H1 (cell line): ENCODE measurements at regions not wholly inside any gene's neighbourhood (a gene's known extent, or its start where the extent isn't known, plus 50 kb on each side); places are given as distances from the start of the nearest gene placed in this dataset.

Experiments used
- CTCF ChIA-PET: fragments of 300-600 bp; sonication (Branson Sonifier 250); formaldehyde crosslinking; loops from one replicate; lab custom pipeline; 2021; ENCODE audit not compliant: partially characterized antibody; lab: Charles Lee
- POLR2A ChIA-PET: fragments of 300-600 bp; sonication (Branson Sonifier 250); formaldehyde crosslinking; loops from one replicate; lab custom pipeline; 2021; ENCODE audit warnings: inconsistent platforms; ENCODE audit not compliant: partially characterized antibody; lab: Charles Lee
- DNase-seq, 2 experiments: peaks; one replicate each; pipeline versions ENCODE4 v3.0.0 to v3.0.0-alpha.2; 2010 to 2022; ENCODE audit warnings: low spot score in 2 of 2, low read depth in 1 of 2, mixed read lengths in 1 of 2
- FAIRE-seq: peaks from 2 replicates; lab custom pipeline; 2011; peaks lifted over from hg19 to GRCh38; lab: Jason Lieb, UNC
- H2AFZ ChIP-seq: 2 replicates; pipeline ENCODE4 v1.8.1; 2012; ENCODE audit warnings: low read length, inconsistent platforms
- H2AK5ac ChIP-seq: 2 replicates; pipeline ENCODE4 v1.6.1; 2013; ENCODE audit warnings: low read depth, low read length
- H2BK120ac ChIP-seq: replicated peaks from 2 replicates; pipeline ENCODE3; 2013; ENCODE audit warnings: low read depth, low read length, inconsistent platforms
- H2BK12ac ChIP-seq: 2 replicates; pipeline ENCODE4 v1.6.1; 2013; ENCODE audit warnings: low read depth, low read length
- H2BK15ac ChIP-seq: 2 replicates; pipeline ENCODE4 v1.6.1; 2013; ENCODE audit warnings: low read length
- H2BK20ac ChIP-seq: 2 replicates; pipeline ENCODE4 v1.6.1; 2013; ENCODE audit warnings: low read length
- H2BK5ac ChIP-seq: 2 replicates; pipeline ENCODE4 v1.6.1; 2013; ENCODE audit warnings: low read depth, low read length
- H3K14ac ChIP-seq: 2 replicates; pipeline ENCODE4 v1.6.1; 2013; ENCODE audit warnings: inconsistent platforms; ENCODE audit not compliant: insufficient read length
- H3K18ac ChIP-seq: 2 replicates; pipeline ENCODE4 v1.6.1; 2013; ENCODE audit warnings: low read length; ENCODE audit errors: extremely low read depth
- H3K23ac ChIP-seq: 2 replicates; pipeline ENCODE4 v1.6.1; 2013; ENCODE audit warnings: inconsistent platforms; ENCODE audit not compliant: insufficient read length
- H3K23me2 ChIP-seq: 2 replicates; pipeline ENCODE4 v1.6.1; 2013; ENCODE audit warnings: low read depth, low read length
- H3K27ac ChIP-seq: 2 replicates; pipeline ENCODE4 v1.6.1; 2011; ENCODE audit warnings: low read depth, low read length, inconsistent platforms
- H3K27me3 ChIP-seq, 4 experiments: replicated peaks in 1 of 4; 1 replicate in 1 of 4; 2 replicates in 3 of 4; pipeline versions ENCODE4 v1.6.1 to v1.8.1; 2011 to 2013; ENCODE audit warnings: low read length in 3 of 4, mild to moderate bottlenecking in 3 of 4, inconsistent platforms in 2 of 4, mixed read lengths in 2 of 4, moderate library complexity in 1 of 4; ENCODE audit not compliant: control insufficient read depth in 3 of 4, insufficient read depth in 3 of 4; ENCODE audit errors: extremely low read depth in 1 of 4
- H3K36me3 ChIP-seq, 4 experiments: 2 replicates each; pipeline versions ENCODE4 v1.6.1 to v1.8.1; 2011 to 2013; ENCODE audit warnings: mild to moderate bottlenecking in 4 of 4, low read length in 3 of 4, moderate library complexity in 2 of 4, control low read depth in 1 of 4, inconsistent platforms in 1 of 4; ENCODE audit not compliant: insufficient read depth in 4 of 4, control insufficient read depth in 2 of 4
- H3K4ac ChIP-seq: replicated peaks from 2 replicates; pipeline ENCODE3; 2013; ENCODE audit warnings: low read length, low read depth, mixed read lengths, inconsistent platforms; ENCODE audit not compliant: insufficient read length
- H3K4me1 ChIP-seq, 4 experiments: replicated peaks in 1 of 4; 1 replicate in 1 of 4; 2 replicates in 3 of 4; pipeline versions ENCODE4 v1.6.1 to v1.8.1; 2011 to 2013; ENCODE audit warnings: low read length in 3 of 4, inconsistent platforms in 2 of 4, mixed read lengths in 1 of 4; ENCODE audit not compliant: insufficient read depth in 4 of 4, control insufficient read depth in 3 of 4
- H3K4me2 ChIP-seq, 2 experiments: 2 replicates each; pipeline versions ENCODE4 v1.6.1 to v1.8.1; 2011 to 2013; ENCODE audit warnings: low read depth in 2 of 2, low read length in 2 of 2, control low read depth in 1 of 2, inconsistent platforms in 1 of 2, mild to moderate bottlenecking in 1 of 2; ENCODE audit not compliant: insufficient read depth in 1 of 2
- H3K4me3 ChIP-seq, 4 experiments: fragments of 200-600, 300-600 bp in 1 of 4; sonication (generic), shearing (Covaris generic), sonication (Bioruptor Twin) in 1 of 4; 2 replicates each; pipeline versions ENCODE4 v1.5.1 to v1.8.1; 2011 to 2016; ENCODE audit warnings: low read length in 4 of 4, low read depth in 3 of 4, control low read depth in 2 of 4, inconsistent platforms in 2 of 4, mild to moderate bottlenecking in 2 of 4, mixed read lengths in 1 of 4, moderate library complexity in 1 of 4; ENCODE audit not compliant: insufficient read depth in 2 of 4; ENCODE audit errors: extremely low read depth in 1 of 4
- H3K56ac ChIP-seq: replicated peaks from 2 replicates; pipeline ENCODE3; 2013; ENCODE audit warnings: low read depth, mild to moderate bottlenecking, mixed read lengths, low read length, inconsistent platforms; ENCODE audit not compliant: insufficient read length
- H3K79me1 ChIP-seq: 2 replicates; pipeline ENCODE4 v1.6.1; 2013; ENCODE audit warnings: low read depth, low read length, control low read depth
- H3K79me2 ChIP-seq, 2 experiments: 2 replicates each; pipeline versions ENCODE4 v1.6.1 to v1.8.1; 2012 to 2013; ENCODE audit warnings: low read length in 2 of 2, mild to moderate bottlenecking in 2 of 2, inconsistent platforms in 1 of 2; ENCODE audit not compliant: insufficient read depth in 2 of 2, control insufficient read depth in 1 of 2
- H3K9ac ChIP-seq, 4 experiments: replicated peaks in 1 of 4; 1 replicate in 1 of 4; 2 replicates in 3 of 4; pipeline versions ENCODE4 v1.6.1 to v1.8.1; 2011 to 2013; ENCODE audit warnings: low read depth in 3 of 4, low read length in 3 of 4, control low read depth in 2 of 4, mild to moderate bottlenecking in 2 of 4, moderate library complexity in 2 of 4, inconsistent platforms in 1 of 4; ENCODE audit errors: extremely low read depth in 1 of 4
- H3K9me3 ChIP-seq, 2 experiments: 2 replicates each; pipeline versions ENCODE4 v1.6.1 to v1.8.1; 2012 to 2013; ENCODE audit warnings: mild to moderate bottlenecking in 2 of 2, moderate library complexity in 2 of 2, control low read depth in 1 of 2, inconsistent platforms in 1 of 2, low read depth in 1 of 2, low read length in 1 of 2, mixed read lengths in 1 of 2; ENCODE audit not compliant: insufficient read depth in 2 of 2
- H4K20me1 ChIP-seq, 2 experiments: replicated peaks in 1 of 2; 2 replicates each; pipeline versions ENCODE3 to v1.8.1; 2011 to 2013; ENCODE audit warnings: inconsistent platforms in 2 of 2, low read length in 2 of 2, mild to moderate bottlenecking in 1 of 2; ENCODE audit not compliant: insufficient read depth in 2 of 2, control insufficient read depth in 1 of 2
- H4K5ac ChIP-seq: 2 replicates; pipeline ENCODE4 v1.6.1; 2013; ENCODE audit warnings: low read length, low read depth, mixed read lengths, inconsistent platforms; ENCODE audit not compliant: insufficient read length
- H4K8ac ChIP-seq: 2 replicates; pipeline ENCODE4 v1.8.0; 2013; ENCODE audit warnings: mild to moderate bottlenecking, moderate library complexity, low read length, inconsistent platforms; ENCODE audit not compliant: insufficient read depth; ENCODE audit errors: extremely low read depth
- H4K91ac ChIP-seq: replicated peaks from 2 replicates; pipeline ENCODE3; 2013; ENCODE audit warnings: low read length, mixed read lengths, inconsistent platforms; ENCODE audit not compliant: insufficient read length
- JUND ChIP-seq: IDR thresholded peaks from 2 replicates; pipeline ENCODE4 v1.6.1; 2011; ENCODE audit warnings: mild to moderate bottlenecking, improper control_type of control experiment, low read length
- WGBS, 2 experiments: shearing (Covaris generic) in 1 of 2; methylation state at CpG; one replicate each; pipeline versions ENCODE4 v1.1.6 to v1.1.7; 2013 to 2015; ENCODE audit warnings: low lambda C conversion rate in 2 of 2, mixed read lengths in 2 of 2, inconsistent platforms in 1 of 2, low coverage in 1 of 2, missing lambda C conversion rate in 1 of 2; ENCODE audit not compliant: insufficient replicate concordance in 2 of 2, insufficient coverage in 1 of 2, insufficient read length in 1 of 2; ENCODE audit errors: extremely low coverage in 1 of 2, missing lambda C conversion rate in 1 of 2; 5-methylcytosine and 5-hydroxymethylcytosine counted together

GRCh38 chr2:128801576-128801975 is 482.9 kb upstream of the HS6ST1 start:
- Histone ChIP-seq H3K79me1 (no peaks in the 10 kb centered on the region), H4K20me1 (no peaks in the 10 kb centered on the region), H3K4ac (no peak overlapping the region), H2AK5ac (no peak overlapping the region), H3K27ac (no peak overlapping the region), H3K23ac (no peak overlapping the region), H3K36me3 (no peaks in the 10 kb centered on the region), H2BK12ac (no peak overlapping the region), H2BK120ac (no peak overlapping the region), H3K9ac (no peak overlapping the region), H4K8ac (no peak overlapping the region), H4K91ac (no peak overlapping the region), H2BK15ac (no peak overlapping the region), H4K5ac (no peak overlapping the region), H3K14ac (no peak overlapping the region), H3K56ac (no peak overlapping the region), H3K4me1 (no peaks in the 10 kb centered on the region; a peak in 1 of 7 replicates), H2AFZ (no peak overlapping the region), H2BK20ac (no peak overlapping the region)
- ChIA-PET POLR2A (interaction anchor here (0.7 kb wide), 1 partner anchor 53 kb away, joined by 3 read pairs; no protein-coding TSS in a partner anchor), CTCF (no interaction called here)
- DNase-seq = no peak
- no peak for TF ChIP-seq JUND
- TF ChIP-seq, all 59 proteins: peak for 0
- no peak overlapping the region for H3K4me3 ChIP-seq
- no peaks in the 10 kb centered on the region; the same call in 1 of the 2 replicates for H3K23me2 ChIP-seq
- no peaks in the 10 kb centered on the region for H3K9me3 ChIP-seq
- WGBS, 2 experiments = 94% methylated on average over 1 of the region's 1 CpG; no CpG with 5 or more reads in 1 of the 2 experiments
- FAIRE-seq = no peak
- no peaks in the 10 kb centered on the region for H3K79me2 ChIP-seq
- no peaks in the 10 kb centered on the region; a peak in 1 of 7 replicates for H3K27me3 ChIP-seq
- no peak overlapping the region for H3K4me2 ChIP-seq
- H2BK5ac ChIP-seq = no peak overlapping the region
- H3K18ac ChIP-seq = no peak overlapping the region
